ENCODE measurements at regions not wholly inside any gene's neighbourhood (a gene's known extent, or its start where the extent isn't known, plus 50 kb on each side); places are given as distances from the start of the nearest gene placed in this dataset.
"Not testable (repeated sequence)": the region's sequence is repeated elsewhere in the genome, so short reads cannot be mapped to it uniquely, and the experiment has no call there.

DNA sequence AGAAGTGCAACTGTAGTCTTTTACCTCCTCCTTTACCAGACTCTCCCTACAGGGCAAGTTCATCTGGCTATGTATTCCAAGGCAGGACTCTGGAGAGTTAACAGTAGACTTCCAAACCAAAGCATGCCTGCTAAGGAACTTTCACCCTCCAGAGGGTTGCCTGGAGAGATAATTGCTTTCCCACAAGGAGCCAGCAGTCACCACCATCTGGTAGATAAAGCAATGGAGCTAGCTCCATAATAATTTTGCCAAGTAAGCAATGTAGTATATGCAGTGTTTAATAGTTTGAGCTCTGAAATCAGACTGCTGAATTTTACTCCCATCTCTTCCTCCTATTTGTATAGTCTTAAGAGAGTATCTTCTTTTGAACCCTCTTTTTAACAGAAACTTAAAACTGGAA, 566.8 kb upstream of the PTGER4 start:
- DNase-seq, result no peak

- DNase-seq, result not testable (repeated sequence)
Observed at GRCh38 chr5:40111036-40111435, 568.7 kb upstream of the PTGER4 start.

DNA sequence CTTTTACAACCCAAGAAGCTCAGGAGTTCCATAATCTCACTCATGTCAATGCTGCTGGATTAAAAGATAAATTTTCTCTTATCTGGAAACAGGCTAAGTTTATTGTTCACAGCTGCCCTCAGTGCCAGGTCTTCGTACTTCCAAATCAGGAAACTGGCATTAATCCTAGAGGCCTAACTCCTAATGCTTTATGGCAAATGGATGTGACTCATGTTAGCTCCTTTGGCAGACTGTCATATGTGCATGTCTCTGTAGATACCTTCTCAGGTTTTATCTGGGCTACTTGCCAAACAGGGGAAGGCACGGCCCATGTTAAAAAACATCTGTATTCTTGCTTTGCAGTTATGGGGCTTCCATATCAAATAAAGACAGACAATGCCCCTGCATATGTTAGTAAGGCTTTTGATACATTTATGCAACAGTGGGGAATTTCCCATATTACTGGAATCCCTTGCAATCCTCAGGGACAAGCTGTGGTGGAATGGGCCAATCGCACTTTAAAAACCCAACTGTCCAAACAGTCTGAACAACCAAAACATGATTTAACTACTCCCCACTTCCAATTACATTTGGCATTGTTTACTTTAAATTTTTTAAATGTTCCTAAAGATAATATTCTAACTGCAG, 570.8 kb upstream of the PTGER4 start:
- DNase-seq, result not testable (repeated sequence)

GRCh38 chr5:40107786-40108185, 571.9 kb upstream of the PTGER4 start:
- not testable (repeated sequence) for DNase-seq

- no peak for DNase-seq
Observed at GRCh38 chr5:40106847-40107246, 572.9 kb upstream of the PTGER4 start.

- no peak for DNase-seq
Observed at GRCh38 chr5:40098313-40098712, 581.4 kb upstream of the PTGER4 start.

DNA sequence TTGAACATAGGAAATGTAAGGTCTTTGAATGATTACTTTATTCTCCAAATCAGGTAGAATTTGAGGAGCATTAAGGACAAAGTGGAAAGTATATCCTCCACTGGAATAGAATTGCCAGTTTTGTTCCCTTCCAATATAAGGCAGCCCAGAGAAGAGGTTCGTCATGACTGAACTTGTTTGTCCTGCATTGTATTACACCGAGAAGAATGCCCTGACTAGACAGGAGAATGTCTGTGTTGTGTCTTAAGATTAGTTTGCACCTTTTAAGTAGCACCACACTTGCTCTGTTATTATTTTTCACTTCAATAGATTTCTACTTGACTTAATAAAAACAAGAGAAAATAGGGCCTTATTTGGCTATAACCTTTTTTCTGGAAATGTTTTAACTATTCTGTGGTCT, 586.2 kb upstream of the PTGER4 start:
- no peak for DNase-seq

GRCh38 chr5:40089269-40089668, 590.4 kb upstream of the PTGER4 start:
- DNase-seq, result no peak

DNA sequence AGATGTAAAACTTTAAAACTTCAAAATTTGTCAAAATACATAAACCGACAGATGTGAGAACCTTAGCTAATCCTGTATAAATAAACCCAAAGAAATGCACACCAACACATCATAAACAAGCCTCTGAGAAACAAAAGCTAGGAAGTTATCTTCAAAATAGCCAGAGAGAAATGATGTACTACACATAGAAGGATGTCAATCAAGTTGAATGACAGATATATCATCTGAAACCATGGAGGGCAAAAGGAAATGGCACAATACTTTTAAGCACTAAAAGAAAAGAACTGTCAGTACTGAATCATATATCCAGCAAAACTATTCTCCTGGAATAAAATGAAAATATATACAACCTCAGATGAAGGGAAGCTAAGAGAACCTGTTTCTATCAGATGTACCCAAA, 595.1 kb upstream of the PTGER4 start:
- DNase-seq, result no peak

DNA sequence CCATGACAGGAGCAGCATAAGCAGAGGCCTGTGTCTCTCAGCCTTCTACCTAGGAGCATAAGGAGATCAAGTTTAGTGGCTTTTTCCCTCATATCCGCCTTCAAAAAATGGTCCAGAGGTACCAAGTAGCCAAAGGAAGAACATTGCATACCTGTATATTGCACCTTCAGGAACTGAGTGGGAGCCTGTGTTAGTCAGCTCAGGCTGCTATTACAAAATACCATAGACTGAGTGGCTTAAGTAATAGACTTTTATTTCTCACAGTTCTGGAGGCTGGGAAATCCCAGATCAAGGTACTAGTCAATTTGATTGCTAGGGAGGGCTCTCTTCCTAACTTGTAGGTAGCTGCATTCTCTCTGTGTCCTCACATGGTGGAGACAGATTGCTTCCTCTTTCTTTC, 597.4 kb upstream of the PTGER4 start:
- no peak for DNase-seq

DNA sequence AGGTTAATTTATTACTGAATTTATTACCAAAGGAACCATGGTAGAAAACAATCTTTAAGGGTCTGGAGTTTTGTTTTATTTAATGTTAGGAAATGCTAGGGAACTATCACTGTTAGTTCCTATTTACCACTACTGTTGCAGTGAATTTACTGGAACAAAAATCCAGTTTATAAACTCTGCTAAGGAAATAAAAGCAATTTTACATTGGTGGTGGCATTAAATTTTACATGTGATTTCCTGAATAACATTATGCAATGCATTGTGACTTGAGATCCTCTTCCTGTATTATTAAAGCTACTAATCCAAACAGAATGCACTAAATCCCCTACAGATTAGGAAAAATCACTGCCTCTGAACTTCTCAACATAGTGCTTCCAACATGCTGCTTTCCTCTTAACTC, 599.5 kb upstream of the PTGER4 start:
- no peak for DNase-seq

DNA sequence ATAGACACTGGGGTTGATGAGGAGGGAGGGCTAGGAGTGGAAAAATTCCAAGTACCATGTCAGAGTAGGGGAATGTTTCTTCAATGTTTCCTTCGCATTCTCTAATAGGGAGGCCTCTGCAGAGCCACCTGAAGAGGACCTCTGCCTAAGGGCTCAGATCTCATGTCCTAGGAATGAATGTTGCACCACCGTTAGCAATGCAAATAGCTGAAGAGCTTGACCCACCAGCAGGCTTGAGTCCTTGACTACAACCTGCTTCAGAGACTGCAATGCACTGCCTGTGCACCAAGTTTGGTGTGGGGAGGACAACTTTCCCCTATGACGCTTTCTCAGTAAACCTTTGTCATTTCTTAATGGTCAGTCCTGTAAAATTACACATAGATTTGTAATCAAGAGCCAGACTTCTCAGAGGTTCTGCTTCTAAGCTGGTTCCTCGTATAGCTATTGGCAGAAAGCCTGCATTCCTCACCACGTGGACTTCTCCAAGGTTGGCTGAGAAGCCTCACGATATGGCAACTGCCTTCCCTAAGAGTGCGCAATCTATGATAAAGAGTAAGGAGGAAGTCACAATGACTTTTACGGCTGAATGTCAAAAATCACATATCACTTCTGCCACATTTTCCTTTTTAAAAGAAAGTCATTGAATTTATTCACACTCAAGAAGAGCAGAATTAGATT, 600.7 kb upstream of the PTGER4 start:
- DNase-seq, result no peak

- DNase-seq, result no peak
Observed at GRCh38 chr5:40074826-40075225, 604.9 kb upstream of the PTGER4 start.

- no peak for DNase-seq
Observed at GRCh38 chr5:40073927-40074326, 605.8 kb upstream of the PTGER4 start.

DNA sequence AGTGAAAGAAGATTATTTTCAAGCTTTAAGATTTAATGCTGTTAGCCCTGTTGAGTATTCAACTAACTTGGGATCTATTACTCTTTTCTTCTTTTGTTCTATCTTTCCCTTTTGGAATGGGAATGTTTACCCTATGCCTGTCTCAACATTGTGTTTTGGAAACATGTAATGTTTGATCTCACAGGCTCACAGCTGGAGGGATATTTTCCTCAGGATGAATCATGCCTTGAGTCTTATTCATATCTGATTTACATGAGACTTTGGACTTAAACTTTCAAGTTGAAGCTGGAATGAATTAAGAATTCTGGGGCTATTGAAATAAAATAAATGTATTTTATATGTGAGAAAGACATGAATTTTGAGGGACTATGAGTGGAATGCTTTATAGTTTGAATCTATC, 607.8 kb upstream of the PTGER4 start:
- no peak for DNase-seq

DNA sequence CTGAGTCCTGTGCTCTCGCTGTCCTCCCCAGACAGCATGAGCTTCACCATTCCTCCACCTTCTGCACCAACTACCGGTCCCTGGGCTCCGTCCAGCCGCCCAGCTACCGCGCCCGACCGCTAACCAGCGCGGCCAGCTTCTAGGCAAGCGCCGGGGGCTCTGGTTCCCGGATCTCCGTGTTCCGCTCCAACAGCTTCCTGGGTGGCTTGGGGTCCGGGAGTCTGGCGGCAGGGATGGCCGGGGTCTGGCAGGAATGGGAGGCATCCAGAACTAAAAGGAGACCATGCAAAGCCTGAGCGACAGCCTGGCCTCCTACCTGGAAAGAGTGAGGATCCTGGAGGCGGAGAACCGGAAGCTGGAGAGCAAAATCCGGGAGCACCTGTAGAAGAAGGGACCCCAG, 613.1 kb upstream of the PTGER4 start:
- DNase-seq, result no peak

DNA sequence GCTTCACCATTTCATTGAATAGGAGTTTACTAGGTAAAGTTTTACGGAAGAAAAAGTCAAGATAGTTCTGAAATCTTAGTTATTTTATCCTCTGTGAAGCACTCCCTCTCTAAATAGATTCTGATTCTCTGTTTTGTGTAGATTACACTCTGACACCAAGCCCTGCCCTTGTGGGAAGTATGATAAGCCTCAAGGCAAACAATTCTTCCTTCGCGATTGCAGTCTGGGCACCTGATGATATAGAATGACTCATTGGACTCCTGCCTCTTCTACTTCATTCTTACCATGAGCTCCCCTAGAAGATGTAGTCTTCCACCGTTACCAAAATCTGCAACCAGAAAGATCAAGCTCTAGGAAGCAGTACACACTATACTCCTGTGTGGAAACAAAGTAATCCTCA, 626.9 kb upstream of the PTGER4 start:
- no peak for DNase-seq

DNA sequence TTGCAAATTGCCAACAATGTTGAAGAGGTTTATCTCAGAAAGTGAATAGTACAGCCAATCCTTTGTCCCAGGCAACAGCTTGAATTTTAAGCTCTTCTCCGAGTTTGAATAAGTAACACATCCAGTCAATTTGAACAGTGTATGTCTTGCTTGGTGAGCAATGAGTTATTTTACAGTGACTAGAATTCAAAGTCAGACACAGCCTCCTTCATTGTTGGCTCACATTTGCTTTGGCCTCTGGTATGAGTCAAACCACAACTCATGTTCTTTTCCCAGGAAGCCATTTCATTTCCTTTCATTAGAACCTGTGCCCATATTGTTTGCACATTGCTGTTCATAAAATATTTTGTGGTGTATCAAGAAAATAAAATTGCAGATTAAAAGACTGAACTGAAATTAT, 622.0 kb upstream of the DAB2 start:
- no peak for DNase-seq

DNA sequence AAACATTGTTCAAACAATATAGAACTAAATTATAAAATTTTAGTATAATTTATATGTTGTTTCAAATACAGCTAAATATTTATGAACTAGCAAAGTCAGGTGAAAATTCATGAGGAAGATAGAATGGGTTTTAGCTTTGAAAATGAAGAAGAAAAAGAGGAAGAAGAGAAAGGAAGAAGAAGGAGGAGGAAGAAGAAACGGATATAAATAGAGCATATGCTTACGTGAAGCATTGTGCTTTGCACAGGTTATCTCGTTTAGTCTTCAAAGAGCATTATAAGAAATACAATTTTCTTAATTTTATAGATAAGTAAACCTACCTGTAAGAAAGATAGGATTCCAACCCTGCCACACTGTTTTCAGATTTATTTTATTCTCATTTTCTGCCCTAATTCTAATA, 620.6 kb upstream of the DAB2 start:
- DNase-seq, result no peak

GRCh38 chr5:40043916-40044315, 619.1 kb upstream of the DAB2 start:
- DNase-seq, result no peak

- DNase-seq, result no peak
Observed at GRCh38 chr5:40041452-40041851, 616.7 kb upstream of the DAB2 start.

- no peak for DNase-seq
Observed at GRCh38 chr5:40037713-40038112, 612.9 kb upstream of the DAB2 start.

- no peak for DNase-seq
Observed at GRCh38 chr5:40034441-40034840, 609.7 kb upstream of the DAB2 start.

DNA sequence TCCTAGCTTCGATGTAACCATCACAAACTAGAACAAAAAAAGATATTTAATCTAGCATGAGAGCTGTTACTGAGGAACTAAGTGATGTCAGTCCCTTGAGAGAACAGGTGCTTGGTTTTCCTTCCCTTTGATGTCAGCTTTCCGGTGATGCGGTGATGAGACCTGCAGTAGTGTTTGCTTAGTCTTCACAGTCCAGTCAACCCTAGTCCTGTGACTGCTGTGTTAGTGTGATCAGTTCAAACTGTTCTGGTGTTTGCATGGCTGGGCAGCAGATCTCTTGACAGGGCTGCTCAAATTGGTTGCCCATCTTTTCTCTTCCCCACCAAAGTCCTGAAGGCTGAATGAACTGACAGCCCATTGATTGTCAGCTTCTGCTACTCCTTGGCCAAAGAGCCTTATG, 608.6 kb upstream of the DAB2 start:
- DNase-seq, result peak; percentile 46

DNA sequence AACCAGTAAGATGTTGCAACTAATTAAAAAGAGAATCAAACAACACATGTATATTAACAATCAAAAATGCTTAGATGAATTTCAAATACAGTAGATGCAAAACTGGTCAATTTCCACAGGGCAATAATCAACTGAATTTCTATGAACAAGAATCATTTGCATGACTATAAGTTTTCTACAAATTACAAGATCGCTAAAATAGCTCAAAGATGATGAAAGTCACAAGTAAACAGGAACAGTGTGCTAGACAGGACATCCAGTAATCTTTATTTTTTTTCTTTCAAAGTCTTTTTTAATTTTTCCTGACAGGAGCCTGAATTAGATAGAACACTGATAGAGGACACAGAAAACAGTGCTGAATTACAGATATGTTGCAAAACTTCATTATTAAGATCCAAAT, 608.2 kb upstream of the DAB2 start:
- DNase-seq, result no peak
